Panc1 (cell line): ENCODE measurements at regions not wholly inside any gene's neighbourhood (a gene's known extent, or its start where the extent isn't known, plus 50 kb on each side); places are given as distances from the start of the nearest gene placed in this dataset.

Experiments used
- CTCF ChIP-seq: fragments of 450-650 bp; IDR thresholded peaks from 2 replicates; pipeline ENCODE4 v1.5.1; 2017; ENCODE audit warnings: mild to moderate bottlenecking
- POLR2AphosphoS5 ChIP-seq: IDR thresholded peaks from 2 replicates; pipeline ENCODE4 v1.6.1; 2012; ENCODE audit warnings: mild to moderate bottlenecking, low read depth, low read length, moderate library complexity
- REST ChIP-seq, 2 experiments: IDR thresholded peaks; 2 replicates each; pipeline ENCODE4 v1.6.1; 2011 to 2012; ENCODE audit warnings: low read depth in 2 of 2, control low read depth in 1 of 2, low read length in 1 of 2, mild to moderate bottlenecking in 1 of 2, moderate library complexity in 1 of 2; ENCODE audit not compliant: insufficient read depth in 1 of 2

DNA sequence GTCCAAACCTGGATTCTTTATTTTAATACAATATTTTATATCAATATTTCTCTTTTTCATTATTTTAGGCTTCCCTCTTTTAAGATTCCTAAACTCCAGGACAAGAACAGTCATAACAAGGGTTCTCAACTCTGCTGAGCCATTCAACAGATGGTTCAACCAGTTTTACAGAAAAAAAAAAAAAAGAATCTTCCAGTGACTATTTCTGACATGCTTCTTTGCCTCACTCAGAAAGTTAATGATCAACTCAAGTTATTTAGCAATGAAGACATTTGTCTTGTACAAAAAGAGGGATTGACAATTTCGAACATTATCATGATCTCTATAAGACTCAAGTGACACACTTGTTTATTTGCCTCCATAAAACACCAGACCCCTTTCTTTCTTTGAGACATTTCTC, 282.6 kb upstream of the GRID2 start:
- no peak for TF ChIP-seq CTCF
- no peak for TF ChIP-seq REST (IDR thresholded peaks at IDR 0.05; ENCODE audit: insufficient read depth in 1 of 2, low read depth in 2 of 2, low read length in 1 of 2)
- TF ChIP-seq POLR2AphosphoS5 = no peak
